ENCODE measurements at regions not wholly inside any gene's neighbourhood (a gene's known extent, or its start where the extent isn't known, plus 50 kb on each side); places are given as distances from the start of the nearest gene placed in this dataset.

DNA sequence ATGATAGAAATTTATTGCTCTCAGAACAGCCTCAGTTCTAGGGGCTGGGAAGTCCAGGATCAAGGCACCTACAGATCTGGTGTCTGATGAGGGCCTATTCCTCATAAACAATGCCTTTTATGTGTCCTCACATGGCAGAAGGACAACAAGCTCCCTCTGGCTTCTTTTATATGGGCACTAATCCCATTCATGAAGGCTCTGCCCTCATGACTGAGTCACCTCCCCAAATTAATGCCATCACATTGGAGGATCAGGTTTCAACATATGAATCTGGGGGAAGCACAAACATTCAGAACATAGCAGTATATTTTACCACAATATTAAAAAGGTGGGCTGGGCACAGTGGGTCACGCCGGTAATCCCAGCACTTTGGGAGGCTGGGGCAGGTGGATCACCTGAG lies 58.5 kb upstream of the CCN6 start:
- no peak for DNase-seq (ENCODE audit: low spot score)
- TF ChIP-seq, protein P1, sequence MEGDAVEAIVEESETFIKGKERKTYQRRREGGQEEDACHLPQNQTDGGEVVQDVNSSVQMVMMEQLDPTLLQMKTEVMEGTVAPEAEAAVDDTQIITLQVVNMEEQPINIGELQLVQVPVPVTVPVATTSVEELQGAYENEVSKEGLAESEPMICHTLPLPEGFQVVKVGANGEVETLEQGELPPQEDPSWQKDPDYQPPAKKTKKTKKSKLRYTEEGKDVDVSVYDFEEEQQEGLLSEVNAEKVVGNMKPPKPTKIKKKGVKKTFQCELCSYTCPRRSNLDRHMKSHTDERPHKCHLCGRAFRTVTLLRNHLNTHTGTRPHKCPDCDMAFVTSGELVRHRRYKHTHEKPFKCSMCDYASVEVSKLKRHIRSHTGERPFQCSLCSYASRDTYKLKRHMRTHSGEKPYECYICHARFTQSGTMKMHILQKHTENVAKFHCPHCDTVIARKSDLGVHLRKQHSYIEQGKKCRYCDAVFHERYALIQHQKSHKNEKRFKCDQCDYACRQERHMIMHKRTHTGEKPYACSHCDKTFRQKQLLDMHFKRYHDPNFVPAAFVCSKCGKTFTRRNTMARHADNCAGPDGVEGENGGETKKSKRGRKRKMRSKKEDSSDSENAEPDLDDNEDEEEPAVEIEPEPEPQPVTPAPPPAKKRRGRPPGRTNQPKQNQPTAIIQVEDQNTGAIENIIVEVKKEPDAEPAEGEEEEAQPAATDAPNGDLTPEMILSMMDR (IDR thresholded peaks at IDR 0.05; ENCODE audit: extremely low read depth, missing control alignments), result no peak

DNA sequence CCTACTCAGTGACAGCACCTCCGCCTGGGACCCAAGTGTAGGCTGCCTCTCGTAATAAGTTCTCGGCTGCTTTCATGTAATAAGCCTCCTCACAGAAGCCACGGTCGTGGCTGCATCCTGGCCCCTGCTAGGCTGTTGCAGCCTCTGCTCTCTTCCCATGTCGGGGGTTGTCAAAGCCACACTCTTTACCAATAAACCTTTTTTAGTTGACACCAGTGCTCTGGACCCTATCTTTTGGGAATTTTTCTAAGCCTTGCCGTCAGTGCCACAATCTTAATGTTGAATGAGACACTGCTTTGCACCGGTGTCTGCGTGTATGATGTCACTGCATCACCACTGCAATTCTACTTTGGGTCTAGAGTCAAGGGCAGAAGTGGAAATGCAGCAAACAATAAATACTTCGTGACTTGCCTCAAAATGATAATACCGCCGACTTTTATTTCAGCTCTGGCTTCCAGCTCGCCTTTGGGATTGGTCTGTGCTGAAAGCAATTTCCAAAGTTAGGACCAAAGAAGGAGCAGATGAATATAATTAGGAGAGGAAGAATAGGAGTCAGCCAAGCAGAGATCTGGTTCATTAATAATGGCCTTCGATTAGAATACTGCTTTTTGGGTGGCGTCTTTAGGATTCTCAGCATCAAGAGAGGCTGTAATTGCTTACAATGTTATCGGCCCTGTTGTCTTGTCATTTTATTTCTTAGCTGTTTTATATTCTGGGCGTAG lies 57.6 kb upstream of the CCN6 start:
- TF ChIP-seq, protein P1 (IDR thresholded peaks at IDR 0.05; ENCODE audit: extremely low read depth, missing control alignments), result no peak
- DNase-seq (ENCODE audit: low spot score), result no peak

DNA sequence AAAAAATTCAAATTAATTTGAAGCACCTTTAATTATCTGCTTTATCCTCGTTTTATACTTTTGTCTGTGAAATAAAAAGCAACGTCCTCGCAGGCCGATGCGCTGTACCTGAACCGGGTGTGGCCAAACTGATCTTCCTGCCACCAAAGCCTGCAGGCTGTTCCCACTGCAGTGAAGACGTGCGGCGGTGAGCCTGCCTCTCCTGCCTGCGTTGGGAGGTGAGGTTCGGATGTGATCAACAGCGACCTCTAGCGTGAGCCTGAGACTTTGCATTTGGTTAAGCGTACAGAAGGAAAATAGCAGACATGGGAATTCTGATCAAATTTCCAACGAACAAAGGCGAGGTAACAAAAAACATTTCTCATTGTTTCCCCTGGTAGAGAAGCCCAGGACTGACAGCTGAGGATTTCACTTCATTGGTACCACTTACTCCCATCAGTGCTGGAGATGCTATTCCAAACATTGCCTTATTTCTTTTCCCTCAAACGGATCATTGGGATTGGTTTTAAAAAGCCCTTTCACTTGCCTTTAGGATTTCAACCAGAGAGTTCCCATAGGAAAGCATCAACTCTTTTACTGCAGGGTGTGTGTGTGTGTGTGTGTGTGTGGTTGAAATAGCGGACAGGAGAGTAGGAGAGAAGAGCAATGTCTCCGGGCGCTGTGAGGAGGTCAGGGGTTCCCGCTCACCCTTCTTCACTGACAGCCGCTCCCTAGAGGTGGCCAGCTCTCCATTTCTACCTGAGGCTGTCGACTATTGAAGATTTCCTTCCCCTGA lies 56.6 kb upstream of the CCN6 start:
- TF ChIP-seq, protein P1 (IDR thresholded peaks at IDR 0.05; ENCODE audit: extremely low read depth, missing control alignments), result peak; percentile 87
- DNase-seq (ENCODE audit: low spot score), result peak; percentile 72

DNA sequence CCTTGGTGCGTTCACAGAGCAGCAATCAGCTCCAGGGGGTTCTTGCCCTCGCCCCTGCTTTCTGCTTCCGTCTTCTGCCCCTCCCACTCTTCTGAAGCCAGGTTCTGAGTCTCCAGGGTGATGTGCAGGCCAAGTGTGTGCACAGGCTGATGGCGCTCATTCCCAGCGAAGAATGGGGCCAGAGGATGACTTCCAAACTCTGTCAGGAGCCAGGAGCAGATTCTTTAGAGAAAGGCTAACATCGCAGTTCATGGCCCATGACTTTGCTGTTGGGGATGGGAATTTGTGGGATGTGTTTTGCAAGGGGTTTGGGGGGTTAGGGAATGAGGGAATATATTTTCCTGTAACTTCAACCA lies 56.1 kb upstream of the CCN6 start:
- TF ChIP-seq, protein P1 (IDR thresholded peaks at IDR 0.05; ENCODE audit: extremely low read depth, missing control alignments), result no peak

DNA sequence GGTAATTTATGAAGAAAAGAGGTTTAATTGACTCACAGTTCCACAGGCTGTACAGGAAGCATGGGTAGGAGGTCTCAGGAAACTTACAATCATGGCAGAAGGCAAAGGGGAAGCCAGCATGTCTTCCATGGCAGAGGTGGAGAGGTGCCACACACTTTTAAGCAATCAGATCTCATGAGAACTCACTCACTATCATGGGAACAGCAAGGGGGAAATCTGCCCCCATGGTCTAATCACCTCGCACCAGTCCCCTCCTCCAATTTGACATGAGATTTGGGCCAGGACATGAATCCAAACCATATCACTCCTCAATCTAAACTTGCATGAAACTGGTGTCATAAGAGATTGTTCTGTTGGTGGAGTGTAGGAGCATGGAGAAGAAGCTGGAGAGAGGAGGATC lies 51.6 kb upstream of the CCN6 start:
- TF ChIP-seq, protein P1 (IDR thresholded peaks at IDR 0.05; ENCODE audit: extremely low read depth, missing control alignments), result no peak
- no peak for DNase-seq (ENCODE audit: low spot score)

More for the DNA sequence above, 56.1 kb upstream of the CCN6 start:
- no peak for DNase-seq (ENCODE audit: low spot score)

Data from GM20000 (cell line).